ENCODE measurements at regions not wholly inside any gene's neighbourhood (a gene's known extent, or its start where the extent isn't known, plus 50 kb on each side); places are given as distances from the start of the nearest gene placed in this dataset.

DNA sequence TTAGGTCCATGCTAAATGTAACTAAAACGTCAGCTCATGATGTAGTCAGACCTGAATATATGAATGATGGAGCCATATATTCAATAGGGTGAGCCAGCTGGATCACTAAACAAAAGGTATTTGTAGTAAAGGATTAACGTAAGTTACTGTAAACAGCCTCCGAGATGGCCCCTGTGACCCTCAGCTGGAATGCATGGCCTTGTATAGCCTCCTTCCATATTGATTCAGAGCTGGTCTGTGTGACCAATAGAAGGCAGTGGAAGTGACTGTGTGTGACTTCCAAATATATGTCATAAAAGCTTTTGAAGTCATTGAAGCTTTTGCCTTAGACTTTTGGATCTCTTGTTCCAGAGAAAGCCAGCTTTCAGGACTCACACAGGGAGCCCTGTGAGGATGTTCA lies 154.4 kb upstream of the CHD1 start:
- Mint-ChIP-seq H3K9me3 (no peaks in the 10 kb centered on the region), H3K4me1 (peaks cover 13 to 14% of the 10 kb centered on the region in 2 experiments), H3K27me3 (ENCODE audit: low read depth) (no peaks in the 10 kb centered on the region), H3K27ac (no peak overlapping the region), H3K4me3 (no peak overlapping the region), H3K36me3 (ENCODE audit: insufficient read depth in 1 of 3, low read depth in 3 of 3) (no peaks in the 10 kb centered on the region; a peak in 1 of 7 replicates)
- H4K5ac ChIP-seq (ENCODE audit: insufficient read length, low read depth, low read length): no peak overlapping the region
- no peak overlapping the region for H4K91ac ChIP-seq (ENCODE audit: insufficient read length, low read depth, low read length)
- no peak overlapping the region for H3K18ac ChIP-seq (ENCODE audit: insufficient read length, low read depth, low read length)
- H4K20me1 ChIP-seq (ENCODE audit: control insufficient read depth, insufficient read depth, insufficient read length): no peaks in the 10 kb centered on the region
- no peaks in the 10 kb centered on the region for H3K79me2 ChIP-seq (ENCODE audit: insufficient read depth, low read length)
- H2BK15ac ChIP-seq (ENCODE audit: low read depth, low read length): no peak overlapping the region
- H3K23me2 ChIP-seq (ENCODE audit: insufficient read length, low read depth, low read length, poor library complexity, severe bottlenecking): no peaks in the 10 kb centered on the region
- no peaks in the 10 kb centered on the region for H3K9me3 ChIP-seq (ENCODE audit: control insufficient read depth, low read depth, low read length)
- no peak overlapping the region for H3K9ac ChIP-seq (ENCODE audit: extremely low read depth, insufficient read length, low read length)
- no peak overlapping the region for H3K23ac ChIP-seq (ENCODE audit: insufficient read length, low read depth, low read length)
- no peak overlapping the region for H3T11ph ChIP-seq (ENCODE audit: low read length)
- H2AFZ ChIP-seq (ENCODE audit: low read length): no peak overlapping the region
- WGBS (ENCODE audit: extremely low coverage, insufficient read length, low lambda C conversion rate): no CpG with 5 or more reads among the region's 3 CpGs
- TF ChIP-seq, protein P1, sequence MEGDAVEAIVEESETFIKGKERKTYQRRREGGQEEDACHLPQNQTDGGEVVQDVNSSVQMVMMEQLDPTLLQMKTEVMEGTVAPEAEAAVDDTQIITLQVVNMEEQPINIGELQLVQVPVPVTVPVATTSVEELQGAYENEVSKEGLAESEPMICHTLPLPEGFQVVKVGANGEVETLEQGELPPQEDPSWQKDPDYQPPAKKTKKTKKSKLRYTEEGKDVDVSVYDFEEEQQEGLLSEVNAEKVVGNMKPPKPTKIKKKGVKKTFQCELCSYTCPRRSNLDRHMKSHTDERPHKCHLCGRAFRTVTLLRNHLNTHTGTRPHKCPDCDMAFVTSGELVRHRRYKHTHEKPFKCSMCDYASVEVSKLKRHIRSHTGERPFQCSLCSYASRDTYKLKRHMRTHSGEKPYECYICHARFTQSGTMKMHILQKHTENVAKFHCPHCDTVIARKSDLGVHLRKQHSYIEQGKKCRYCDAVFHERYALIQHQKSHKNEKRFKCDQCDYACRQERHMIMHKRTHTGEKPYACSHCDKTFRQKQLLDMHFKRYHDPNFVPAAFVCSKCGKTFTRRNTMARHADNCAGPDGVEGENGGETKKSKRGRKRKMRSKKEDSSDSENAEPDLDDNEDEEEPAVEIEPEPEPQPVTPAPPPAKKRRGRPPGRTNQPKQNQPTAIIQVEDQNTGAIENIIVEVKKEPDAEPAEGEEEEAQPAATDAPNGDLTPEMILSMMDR (conservative IDR thresholded peaks at IDR 0.05): no peak
- no peak overlapping the region for H3K56ac ChIP-seq (ENCODE audit: insufficient read length, low read depth, low read length)
- no peaks in the 10 kb centered on the region for H3K4me1 ChIP-seq (ENCODE audit: insufficient read depth, low read length)
- H4K8ac ChIP-seq (replicated peaks; ENCODE audit: insufficient read length, low read depth, low read length): no peak overlapping the region
- H3K27me3 ChIP-seq (ENCODE audit: insufficient read depth, low read length): no peaks in the 10 kb centered on the region
- H2BK20ac ChIP-seq (ENCODE audit: low read depth, low read length, poor library complexity, severe bottlenecking): no peak overlapping the region
- no peak overlapping the region for H2BK12ac ChIP-seq (ENCODE audit: insufficient read length, low read depth, low read length)
- H2BK5ac ChIP-seq (ENCODE audit: insufficient read length, low read length): no peak overlapping the region
- H2AK5ac ChIP-seq (ENCODE audit: insufficient read length, low read length): no peak overlapping the region
- no peaks in the 10 kb centered on the region for H3K79me1 ChIP-seq (ENCODE audit: insufficient read depth, low read depth, low read length, poor library complexity, severe bottlenecking)
- no peak overlapping the region for H3K4me2 ChIP-seq (ENCODE audit: insufficient read depth, insufficient read length, low read length)
- no peak overlapping the region for H3K4ac ChIP-seq (ENCODE audit: low read depth, low read length)
- H3K27ac ChIP-seq (ENCODE audit: insufficient read length, low read depth, low read length): no peak overlapping the region
- no peak overlapping the region for H2BK120ac ChIP-seq (ENCODE audit: low read depth, low read length, poor library complexity, severe bottlenecking)
- no peak overlapping the region for H3K14ac ChIP-seq (ENCODE audit: insufficient read depth, low read length)
- DNase-seq: no peak
